Islet of Langerhans (tissue), 1 donor: ENCODE measurements at regions not wholly inside any gene's neighbourhood (a gene's known extent, or its start where the extent isn't known, plus 50 kb on each side); places are given as distances from the start of the nearest gene placed in this dataset.
"Not testable (repeated sequence)": the region's sequence is repeated elsewhere in the genome, so short reads cannot be mapped to it uniquely, and the experiment has no call there.

Source experiments
- FAIRE-seq: peaks from one replicate; lab custom pipeline; 2011; peaks lifted over from hg19 to GRCh38; lab: Jason Lieb, UNC

GRCh38 chr2:34534341-34534740, 935.2 kb upstream of the FAM98A start:
- FAIRE-seq = no peak

GRCh38 chr2:34533585-34534183, 934.6 kb upstream of the FAM98A start:
- no peak for FAIRE-seq

- FAIRE-seq = no peak
Measured at GRCh38 chr2:34529965-34530364, 930.9 kb upstream of the FAM98A start.

- FAIRE-seq = no peak
Measured at GRCh38 chr2:34523958-34524514, 924.9 kb upstream of the FAM98A start.

- no peak for FAIRE-seq
Measured at GRCh38 chr2:34519659-34520058, 920.6 kb upstream of the FAM98A start.

GRCh38 chr2:34498561-34498960, 899.5 kb upstream of the FAM98A start:
- no peak for FAIRE-seq

- not testable (repeated sequence) for FAIRE-seq
Measured at GRCh38 chr2:34494192-34494591, 895.1 kb upstream of the FAM98A start.

GRCh38 chr2:34492561-34493455, 893.7 kb upstream of the FAM98A start:
- no peak for FAIRE-seq

- no peak for FAIRE-seq
Measured at GRCh38 chr2:34486965-34487364, 887.9 kb upstream of the FAM98A start.

GRCh38 chr2:34481542-34481941, 882.4 kb upstream of the FAM98A start:
- FAIRE-seq = no peak

GRCh38 chr2:34480366-34480765, 881.3 kb upstream of the FAM98A start:
- FAIRE-seq = no peak

GRCh38 chr2:34475156-34475555, 876.1 kb upstream of the FAM98A start:
- no peak for FAIRE-seq

- FAIRE-seq = no peak
Measured at GRCh38 chr2:34474646-34475045, 875.5 kb upstream of the FAM98A start.

GRCh38 chr2:34447097-34447496, 848.0 kb upstream of the FAM98A start:
- no peak for FAIRE-seq

- no peak for FAIRE-seq
Measured at GRCh38 chr2:34423301-34423700, 824.2 kb upstream of the FAM98A start.

- no peak for FAIRE-seq
Measured at GRCh38 chr2:34419856-34420255, 820.8 kb upstream of the FAM98A start.

GRCh38 chr2:34416856-34417255, 817.8 kb upstream of the FAM98A start:
- FAIRE-seq = no peak

- no peak for FAIRE-seq
Measured at GRCh38 chr2:34414856-34415255, 815.8 kb upstream of the FAM98A start.

- no peak for FAIRE-seq
Measured at GRCh38 chr2:34408100-34408499, 809.0 kb upstream of the FAM98A start.

GRCh38 chr2:34403512-34403911, 804.4 kb upstream of the FAM98A start:
- no peak for FAIRE-seq

- FAIRE-seq = no peak
Measured at GRCh38 chr2:34402376-34402775, 803.3 kb upstream of the FAM98A start.

GRCh38 chr2:34401186-34401585, 802.1 kb upstream of the FAM98A start:
- no peak for FAIRE-seq

GRCh38 chr2:34388446-34388845, 789.3 kb upstream of the FAM98A start:
- FAIRE-seq = no peak

GRCh38 chr2:34387536-34387935, 788.4 kb upstream of the FAM98A start:
- no peak for FAIRE-seq
